Glutamatergic neuron (in vitro differentiated cells): ENCODE measurements at regions not wholly inside any gene's neighbourhood (a gene's known extent, or its start where the extent isn't known, plus 50 kb on each side); places are given as distances from the start of the nearest gene placed in this dataset.

Experiments
- DNase-seq: peaks from one replicate; pipeline ENCODE4 v3.0.0; 2022
- H3K27ac Mint-ChIP-seq: one replicate; pipeline ENCODE4 v1.8.0; 2020; ENCODE audit warnings: mild to moderate bottlenecking, mixed read lengths, inconsistent platforms; ENCODE audit not compliant: unreplicated experiment
- H3K27me3 Mint-ChIP-seq: one replicate; pipeline ENCODE4 v1.8.0; 2020; ENCODE audit warnings: mild to moderate bottlenecking, moderate library complexity, mixed read lengths, inconsistent platforms; ENCODE audit not compliant: unreplicated experiment
- H3K36me3 Mint-ChIP-seq: one replicate; pipeline ENCODE4 v1.8.0; 2020; ENCODE audit warnings: mild to moderate bottlenecking, mixed read lengths, inconsistent platforms; ENCODE audit not compliant: unreplicated experiment
- H3K4me1 Mint-ChIP-seq: one replicate; pipeline ENCODE4 v1.8.0; 2020; ENCODE audit warnings: mild to moderate bottlenecking, low read depth, mixed read lengths, inconsistent platforms; ENCODE audit not compliant: unreplicated experiment
- H3K4me3 Mint-ChIP-seq: one replicate; pipeline ENCODE4 v1.8.0; 2020; ENCODE audit warnings: mild to moderate bottlenecking, mixed read lengths, inconsistent platforms; ENCODE audit not compliant: unreplicated experiment
- H3K9me3 Mint-ChIP-seq: one replicate; pipeline ENCODE4 v1.8.0; 2020; ENCODE audit warnings: mild to moderate bottlenecking, moderate library complexity, mixed read lengths, inconsistent platforms; ENCODE audit not compliant: unreplicated experiment
- TF ChIP-seq, protein P1 (sequence below): fragments of 200-600 bp; sonication (generic); IDR thresholded peaks from one replicate; pipeline ENCODE4 v1.5.0; 2021; ENCODE audit not compliant: partially characterized antibody, unreplicated experiment

DNA sequence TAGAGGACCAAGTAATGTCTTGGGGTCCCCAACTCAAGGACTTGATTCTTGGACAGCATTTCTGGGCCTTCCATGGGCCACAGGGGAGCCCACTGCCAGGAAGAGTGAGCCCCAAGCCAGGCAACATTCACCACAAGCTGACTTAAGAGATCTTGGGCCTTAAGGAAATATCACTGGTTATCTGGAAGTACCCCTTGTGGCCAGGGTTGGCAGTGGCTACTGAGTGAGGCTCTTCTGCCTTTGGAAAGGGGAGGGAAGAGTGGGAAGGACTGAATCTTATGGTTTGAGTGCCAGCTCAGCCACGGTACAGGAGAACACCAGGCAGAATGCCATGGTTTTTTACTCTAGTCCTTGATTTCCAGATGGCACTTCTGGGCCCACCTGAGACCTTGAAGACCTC lies 228.9 kb upstream of the RGS18 start:
- no peak for DNase-seq
- no peak overlapping the region for H3K27ac Mint-ChIP-seq
- no peak overlapping the region for H3K4me3 Mint-ChIP-seq
- H3K27me3 Mint-ChIP-seq, result no peaks in the 10 kb centered on the region
- H3K9me3 Mint-ChIP-seq, result peaks cover 1% of the 10 kb centered on the region
- no peaks in the 10 kb centered on the region for H3K4me1 Mint-ChIP-seq
- TF ChIP-seq, protein P1, sequence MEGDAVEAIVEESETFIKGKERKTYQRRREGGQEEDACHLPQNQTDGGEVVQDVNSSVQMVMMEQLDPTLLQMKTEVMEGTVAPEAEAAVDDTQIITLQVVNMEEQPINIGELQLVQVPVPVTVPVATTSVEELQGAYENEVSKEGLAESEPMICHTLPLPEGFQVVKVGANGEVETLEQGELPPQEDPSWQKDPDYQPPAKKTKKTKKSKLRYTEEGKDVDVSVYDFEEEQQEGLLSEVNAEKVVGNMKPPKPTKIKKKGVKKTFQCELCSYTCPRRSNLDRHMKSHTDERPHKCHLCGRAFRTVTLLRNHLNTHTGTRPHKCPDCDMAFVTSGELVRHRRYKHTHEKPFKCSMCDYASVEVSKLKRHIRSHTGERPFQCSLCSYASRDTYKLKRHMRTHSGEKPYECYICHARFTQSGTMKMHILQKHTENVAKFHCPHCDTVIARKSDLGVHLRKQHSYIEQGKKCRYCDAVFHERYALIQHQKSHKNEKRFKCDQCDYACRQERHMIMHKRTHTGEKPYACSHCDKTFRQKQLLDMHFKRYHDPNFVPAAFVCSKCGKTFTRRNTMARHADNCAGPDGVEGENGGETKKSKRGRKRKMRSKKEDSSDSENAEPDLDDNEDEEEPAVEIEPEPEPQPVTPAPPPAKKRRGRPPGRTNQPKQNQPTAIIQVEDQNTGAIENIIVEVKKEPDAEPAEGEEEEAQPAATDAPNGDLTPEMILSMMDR, result no peak
- H3K36me3 Mint-ChIP-seq, result no peaks in the 10 kb centered on the region

DNA sequence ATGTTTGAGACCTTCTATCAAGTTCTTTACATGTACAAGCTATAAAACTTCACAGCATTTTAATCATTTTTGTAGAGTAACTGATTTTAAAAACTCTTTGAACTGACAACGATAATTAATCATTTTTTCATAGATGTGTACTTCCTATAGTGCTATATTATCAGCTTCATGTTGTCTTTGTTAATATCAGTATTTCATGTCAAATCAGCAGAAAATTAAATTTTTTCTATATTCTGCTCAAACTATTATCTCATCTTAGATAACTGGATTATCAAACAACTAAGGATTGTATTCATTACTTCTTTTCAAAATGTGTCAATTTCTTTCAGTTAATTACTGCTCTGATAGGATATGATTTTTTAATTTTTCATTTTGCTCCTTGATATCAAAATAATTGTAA lies 214.6 kb upstream of the RGS18 start:
- H3K36me3 Mint-ChIP-seq, result no peaks in the 10 kb centered on the region
- TF ChIP-seq, protein P1, result no peak
- no peak for DNase-seq
- no peaks in the 10 kb centered on the region for H3K27me3 Mint-ChIP-seq
- no peaks in the 10 kb centered on the region for H3K4me1 Mint-ChIP-seq
- peaks cover 2% of the 10 kb centered on the region for H3K9me3 Mint-ChIP-seq
- no peak overlapping the region for H3K4me3 Mint-ChIP-seq
- no peak overlapping the region for H3K27ac Mint-ChIP-seq

DNA sequence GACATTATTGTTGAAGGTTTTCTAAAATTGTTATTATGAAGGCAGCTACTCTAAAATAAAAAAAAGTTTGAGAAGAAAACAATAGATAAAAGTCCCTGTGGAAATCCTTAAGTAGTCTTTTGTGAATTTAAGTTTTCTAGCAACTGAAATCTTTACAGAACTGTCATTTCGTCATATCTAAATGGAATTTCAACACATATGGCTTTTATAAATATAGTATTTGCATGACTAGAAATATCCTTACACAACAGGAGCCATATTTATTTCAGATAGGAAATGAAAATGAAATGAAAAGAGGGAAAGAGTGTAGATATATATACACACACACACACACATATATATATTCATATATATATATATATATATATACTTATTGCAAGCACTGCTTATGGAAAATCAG lies 204.7 kb upstream of the RGS18 start:
- H3K36me3 Mint-ChIP-seq, result no peaks in the 10 kb centered on the region
- H3K27me3 Mint-ChIP-seq, result no peaks in the 10 kb centered on the region
- no peak overlapping the region for H3K27ac Mint-ChIP-seq
- H3K4me3 Mint-ChIP-seq, result no peak overlapping the region
- TF ChIP-seq, protein P1, result no peak
- no peak for DNase-seq
- no peaks in the 10 kb centered on the region for H3K4me1 Mint-ChIP-seq
- no peaks in the 10 kb centered on the region for H3K9me3 Mint-ChIP-seq

DNA sequence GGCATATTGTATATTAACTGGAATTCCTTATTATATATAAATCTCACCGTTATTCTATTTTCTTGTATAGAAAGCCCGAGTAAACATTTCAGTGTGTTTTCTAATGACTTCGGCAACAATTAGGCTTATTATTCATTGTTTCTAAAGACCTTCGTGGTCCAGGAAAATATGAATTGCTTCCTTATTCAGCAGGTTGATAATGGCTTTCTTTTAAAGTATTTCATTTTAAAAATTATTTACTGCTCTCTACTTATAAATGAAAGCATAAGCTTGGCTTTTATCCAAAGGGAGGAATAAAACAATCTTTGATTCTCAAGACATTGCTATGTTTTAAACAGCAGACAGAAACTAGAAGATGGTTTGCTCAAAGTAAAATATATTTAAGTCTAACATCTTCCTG lies 198.4 kb upstream of the RGS18 start:
- no peak for DNase-seq
- TF ChIP-seq, protein P1, result no peak
- Mint-ChIP-seq H3K27ac (no peak overlapping the region), H3K9me3 (no peaks in the 10 kb centered on the region), H3K4me3 (no peak overlapping the region), H3K4me1 (no peaks in the 10 kb centered on the region), H3K27me3 (no peaks in the 10 kb centered on the region), H3K36me3 (no peaks in the 10 kb centered on the region)

DNA sequence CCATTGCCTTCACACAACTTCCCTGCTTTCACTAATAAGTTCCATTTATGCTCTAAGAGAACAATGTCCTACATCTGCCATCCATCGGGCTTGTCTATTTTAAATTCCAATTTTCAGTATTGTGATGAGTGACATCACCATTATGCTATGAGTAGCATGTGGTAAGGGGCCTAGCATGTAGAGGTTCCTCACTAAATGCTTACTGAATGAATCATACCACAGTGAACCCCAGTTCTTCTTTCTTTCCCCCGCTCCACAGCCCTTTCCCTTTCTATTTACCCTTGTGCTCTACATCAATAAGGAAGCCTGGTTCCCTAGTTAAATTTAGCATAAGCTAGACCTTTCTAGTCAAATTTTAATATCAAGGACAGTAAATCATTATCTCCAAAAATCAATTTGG lies 195.0 kb upstream of the RGS18 start:
- DNase-seq, result no peak
- Mint-ChIP-seq H3K27me3 (no peaks in the 10 kb centered on the region), H3K27ac (no peak overlapping the region), H3K9me3 (no peaks in the 10 kb centered on the region), H3K4me3 (no peak overlapping the region), H3K4me1 (no peaks in the 10 kb centered on the region), H3K36me3 (no peaks in the 10 kb centered on the region)
- TF ChIP-seq, protein P1, result no peak
